ENCODE measurements at regions not wholly inside any gene's neighbourhood (a gene's known extent, or its start where the extent isn't known, plus 50 kb on each side); places are given as distances from the start of the nearest gene placed in this dataset.

- TF ChIP-seq CTCF (IDR thresholded peaks at IDR 0.05; ENCODE audit: borderline replicate concordance): no peak
These were observed 378.8 kb upstream of the NRSN1 start for GRCh38 chr6:23747239-23747638.

GRCh38 chr6:23752414-23752813 is 373.6 kb upstream of the NRSN1 start:
- Histone ChIP-seq H3K9me3 (replicated peaks) (peaks cover 18% of the 10 kb centered on the region), H3K4me3 (no peak overlapping the region), H3K36me3 (no peaks in the 10 kb centered on the region), H3K4me1 (no peaks in the 10 kb centered on the region), H3K27me3 (ENCODE audit: low read depth) (no peaks in the 10 kb centered on the region), H3K27ac (replicated peaks) (no peak overlapping the region)
- no peak for TF ChIP-seq CTCF (IDR thresholded peaks at IDR 0.05; ENCODE audit: borderline replicate concordance)
- DNase-seq: no peak
- intact Hi-C loops (cut with micrococcal nuclease): no loop called here

More at GRCh38 chr6:23747239-23747638, 378.8 kb upstream of the NRSN1 start:
- Histone ChIP-seq H3K4me3 (no peak overlapping the region), H3K36me3 (no peaks in the 10 kb centered on the region), H3K9me3 (replicated peaks) (no peaks in the 10 kb centered on the region), H3K27ac (replicated peaks) (no peak overlapping the region), H3K4me1 (no peaks in the 10 kb centered on the region), H3K27me3 (ENCODE audit: low read depth) (no peaks in the 10 kb centered on the region)
- intact Hi-C loops (cut with micrococcal nuclease): no loop called here
- DNase-seq: no peak

- no peaks in the 10 kb centered on the region for H3K36me3 ChIP-seq
- no peak for DNase-seq
- no peaks in the 10 kb centered on the region for H3K4me1 ChIP-seq
- no peaks in the 10 kb centered on the region for H3K27me3 ChIP-seq (ENCODE audit: low read depth)
- no peak overlapping the region for H3K4me3 ChIP-seq
- peaks cover 21% of the 10 kb centered on the region for H3K9me3 ChIP-seq (replicated peaks)
- intact Hi-C loops (cut with micrococcal nuclease): no loop called here
- TF ChIP-seq CTCF (IDR thresholded peaks at IDR 0.05; ENCODE audit: borderline replicate concordance): no peak
- H3K27ac ChIP-seq (replicated peaks): no peak overlapping the region
These were observed 371.8 kb upstream of the NRSN1 start for GRCh38 chr6:23754197-23754596.

GRCh38 chr6:23775127-23775526 is 350.9 kb upstream of the NRSN1 start:
- no peak for DNase-seq
- TF ChIP-seq CTCF (IDR thresholded peaks at IDR 0.05; ENCODE audit: borderline replicate concordance): no peak
- Histone ChIP-seq H3K36me3 (no peaks in the 10 kb centered on the region), H3K9me3 (replicated peaks) (no peaks in the 10 kb centered on the region), H3K4me1 (no peaks in the 10 kb centered on the region), H3K27ac (replicated peaks) (no peak overlapping the region), H3K4me3 (no peak overlapping the region), H3K27me3 (ENCODE audit: low read depth) (no peaks in the 10 kb centered on the region)
- intact Hi-C loops (cut with micrococcal nuclease): no loop called here

- TF ChIP-seq CTCF (IDR thresholded peaks at IDR 0.05; ENCODE audit: borderline replicate concordance): no peak
- H3K4me3 ChIP-seq: no peak overlapping the region
- no peaks in the 10 kb centered on the region for H3K27me3 ChIP-seq (ENCODE audit: low read depth)
- H3K27ac ChIP-seq (replicated peaks): peak overlapping the region; percentile 21
- intact Hi-C loops (cut with micrococcal nuclease): no loop called here
- DNase-seq: no peak
- no peaks in the 10 kb centered on the region for H3K9me3 ChIP-seq (replicated peaks)
- H3K36me3 ChIP-seq: no peaks in the 10 kb centered on the region
- no peaks in the 10 kb centered on the region for H3K4me1 ChIP-seq
These were observed 342.1 kb upstream of the NRSN1 start for GRCh38 chr6:23783901-23784300.

Measured in left ventricle myocardium inferior (tissue), 1 donor.